ENCODE measurements at regions not wholly inside any gene's neighbourhood (a gene's known extent, or its start where the extent isn't known, plus 50 kb on each side); places are given as distances from the start of the nearest gene placed in this dataset.

DNA sequence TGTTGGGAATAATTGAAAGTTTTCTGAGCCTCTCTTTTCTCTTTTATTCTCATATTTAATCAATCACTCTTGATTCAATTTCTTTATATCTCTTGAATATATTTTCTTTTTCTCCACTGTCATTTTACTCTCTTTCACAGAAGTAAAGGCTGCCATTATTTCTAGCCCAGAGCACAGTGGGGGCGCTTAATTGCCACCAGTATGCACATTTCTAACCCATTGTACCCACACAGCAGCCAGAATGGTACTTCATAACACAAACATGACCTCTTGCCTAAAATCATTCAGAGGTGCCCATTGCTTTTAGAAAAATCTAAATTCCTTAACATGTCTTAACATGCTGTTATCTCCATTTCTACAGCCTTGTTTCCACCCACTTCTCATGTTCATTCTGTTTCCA, 190.2 kb upstream of the LMO3 start:
- TF ChIP-seq, protein P1, sequence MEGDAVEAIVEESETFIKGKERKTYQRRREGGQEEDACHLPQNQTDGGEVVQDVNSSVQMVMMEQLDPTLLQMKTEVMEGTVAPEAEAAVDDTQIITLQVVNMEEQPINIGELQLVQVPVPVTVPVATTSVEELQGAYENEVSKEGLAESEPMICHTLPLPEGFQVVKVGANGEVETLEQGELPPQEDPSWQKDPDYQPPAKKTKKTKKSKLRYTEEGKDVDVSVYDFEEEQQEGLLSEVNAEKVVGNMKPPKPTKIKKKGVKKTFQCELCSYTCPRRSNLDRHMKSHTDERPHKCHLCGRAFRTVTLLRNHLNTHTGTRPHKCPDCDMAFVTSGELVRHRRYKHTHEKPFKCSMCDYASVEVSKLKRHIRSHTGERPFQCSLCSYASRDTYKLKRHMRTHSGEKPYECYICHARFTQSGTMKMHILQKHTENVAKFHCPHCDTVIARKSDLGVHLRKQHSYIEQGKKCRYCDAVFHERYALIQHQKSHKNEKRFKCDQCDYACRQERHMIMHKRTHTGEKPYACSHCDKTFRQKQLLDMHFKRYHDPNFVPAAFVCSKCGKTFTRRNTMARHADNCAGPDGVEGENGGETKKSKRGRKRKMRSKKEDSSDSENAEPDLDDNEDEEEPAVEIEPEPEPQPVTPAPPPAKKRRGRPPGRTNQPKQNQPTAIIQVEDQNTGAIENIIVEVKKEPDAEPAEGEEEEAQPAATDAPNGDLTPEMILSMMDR (IDR thresholded peaks at IDR 0.05), result no peak
- TF ChIP-seq POLR2A (IDR thresholded peaks at IDR 0.05), result no peak

Data from Peyer's patch (tissue), 4 donors.